Adrenal gland (tissue), 9 donors: ENCODE measurements at regions not wholly inside any gene's neighbourhood (a gene's known extent, or its start where the extent isn't known, plus 50 kb on each side); places are given as distances from the start of the nearest gene placed in this dataset.
A peak's percentile ranks its signal among the peaks of the same experiment; 100 is the strongest.

Source experiments
- DNase-seq, 7 donors: peaks; one replicate each; pipeline ENCODE4 v3.0.0-alpha.2; 2019 to 2020
- H3K27ac ChIP-seq, 5 donors: fragments of 200-600 bp; sonication (generic) in 4 of 5; 1 replicate in 3 of 5; 2 replicates in 2 of 5; pipeline versions ENCODE4 v1.5.1 to v1.8.0; 2016 to 2020; ENCODE audit warnings: mild to moderate bottlenecking in 1 of 5
- H3K27me3 ChIP-seq: fragments of 200-600 bp; 2 replicates; pipeline ENCODE4 v1.8.0; 2021
- H3K36me3 ChIP-seq, 2 donors: fragments of 200-600 bp; replicated peaks in 1 of 2; 1 replicate in 1 of 2; 2 replicates in 1 of 2; pipeline versions ENCODE4 v1.5.1 to v1.8.0; 2018 to 2022
- H3K4me1 ChIP-seq, 2 donors: fragments of 200-600 bp; replicated peaks in 1 of 2; 1 replicate in 1 of 2; 2 replicates in 1 of 2; pipeline versions ENCODE4 v1.5.1 to v1.8.0; 2018 to 2021
- H3K4me3 ChIP-seq, 4 donors: fragments of 200-600 bp; sonication (generic) in 3 of 4; one replicate each; pipeline ENCODE4 v1.5.1; 2016 to 2018
- H3K9me3 ChIP-seq, 3 donors: fragments of 200-600 bp; sonication (generic) in 1 of 3; replicated peaks in 1 of 3; 1 replicate in 2 of 3; 2 replicates in 1 of 3; pipeline versions ENCODE4 v1.5.1 to v1.8.0; 2016 to 2021
- POLR2A ChIP-seq, 2 donors: fragments of 450-650 bp; IDR thresholded peaks; one replicate each; pipeline ENCODE4 v1.6.1; 2017; ENCODE audit warnings: antibody characterized with exemption in 2 of 2, mild to moderate bottlenecking in 2 of 2, moderate library complexity in 1 of 2
- WGBS, 4 donors: extraction: QIAGEN DNeasy Blood & Tissue Kit in 2 of 4; methylation state at CpG; one replicate each; pipeline versions ENCODE4 v1.1.5 to v1.1.7; 2013 to 2017; 5-methylcytosine and 5-hydroxymethylcytosine counted together
- intact Hi-C, 2 donors: fragments of 100-400 bp; cut with DNase I; formaldehyde crosslinking; loops; one replicate each; pipeline versions ENCODE4 v1.14.1 to v1.15.0; 2022 to 2023
- TF ChIP-seq, protein P1 (sequence below), 6 experiments: fragments of 450-650 bp in 4 of 6; fragments of 200-600 bp in 2 of 6; sonication (generic) in 1 of 6; IDR thresholded peaks; 1 replicate in 5 of 6; 2 replicates in 1 of 6; pipeline versions ENCODE4 v1.5.1 to v1.8.0; 2016 to 2021; ENCODE audit warnings: antibody characterized with exemption in 6 of 6, mild to moderate bottlenecking in 2 of 6, moderate library complexity in 1 of 6
- donor health status: healthy with polysubstance abuse.
- donor health status: Bipolar disorder and iron deficiency.
- donor health status: DM: yes; HTN: yes; CAD: no.
- donor health status: DM: no; HTN: no; CAD: no.
- donor health status: DM: no; HTN: no; CAD: no.

- no peak for DNase-seq
- WGBS, 4 donors = 77 to 83% (median 79%) methylated on average over 2 of the region's 2 CpGs
- Histone ChIP-seq H3K27me3 (no peaks in the 10 kb centered on the region), H3K27ac (no peak overlapping the region), H3K9me3 (no peaks in the 10 kb centered on the region), H3K4me1 (no peaks in the 10 kb centered on the region), H3K36me3 (no peaks in the 10 kb centered on the region), H3K4me3 (no peak overlapping the region)
- intact Hi-C loops = no loop called here
- TF ChIP-seq, protein P1, sequence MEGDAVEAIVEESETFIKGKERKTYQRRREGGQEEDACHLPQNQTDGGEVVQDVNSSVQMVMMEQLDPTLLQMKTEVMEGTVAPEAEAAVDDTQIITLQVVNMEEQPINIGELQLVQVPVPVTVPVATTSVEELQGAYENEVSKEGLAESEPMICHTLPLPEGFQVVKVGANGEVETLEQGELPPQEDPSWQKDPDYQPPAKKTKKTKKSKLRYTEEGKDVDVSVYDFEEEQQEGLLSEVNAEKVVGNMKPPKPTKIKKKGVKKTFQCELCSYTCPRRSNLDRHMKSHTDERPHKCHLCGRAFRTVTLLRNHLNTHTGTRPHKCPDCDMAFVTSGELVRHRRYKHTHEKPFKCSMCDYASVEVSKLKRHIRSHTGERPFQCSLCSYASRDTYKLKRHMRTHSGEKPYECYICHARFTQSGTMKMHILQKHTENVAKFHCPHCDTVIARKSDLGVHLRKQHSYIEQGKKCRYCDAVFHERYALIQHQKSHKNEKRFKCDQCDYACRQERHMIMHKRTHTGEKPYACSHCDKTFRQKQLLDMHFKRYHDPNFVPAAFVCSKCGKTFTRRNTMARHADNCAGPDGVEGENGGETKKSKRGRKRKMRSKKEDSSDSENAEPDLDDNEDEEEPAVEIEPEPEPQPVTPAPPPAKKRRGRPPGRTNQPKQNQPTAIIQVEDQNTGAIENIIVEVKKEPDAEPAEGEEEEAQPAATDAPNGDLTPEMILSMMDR (IDR thresholded peaks at IDR 0.05) = no peak
- TF ChIP-seq POLR2A (IDR thresholded peaks at IDR 0.05) = no peak
Observed at GRCh38 chr7:155981703-155982102, 169.4 kb upstream of the SHH start.

GRCh38 chr7:155980841-155981240 is 168.6 kb upstream of the SHH start:
- Histone ChIP-seq H3K4me3 (no peak overlapping the region), H3K4me1 (no peaks in the 10 kb centered on the region), H3K27ac (no peak overlapping the region), H3K9me3 (no peaks in the 10 kb centered on the region), H3K36me3 (no peaks in the 10 kb centered on the region), H3K27me3 (no peaks in the 10 kb centered on the region)
- 81 to 90% (median 89%) methylated on average over 10 of the region's 10 CpGs for WGBS, 4 donors
- peak in 4 of 7 donors; percentile 2 to 35 (median 4) for DNase-seq
- intact Hi-C loops = no loop called here
- TF ChIP-seq, protein P1 (IDR thresholded peaks at IDR 0.05) = no peak
- no peak for TF ChIP-seq POLR2A (IDR thresholded peaks at IDR 0.05)

DNA sequence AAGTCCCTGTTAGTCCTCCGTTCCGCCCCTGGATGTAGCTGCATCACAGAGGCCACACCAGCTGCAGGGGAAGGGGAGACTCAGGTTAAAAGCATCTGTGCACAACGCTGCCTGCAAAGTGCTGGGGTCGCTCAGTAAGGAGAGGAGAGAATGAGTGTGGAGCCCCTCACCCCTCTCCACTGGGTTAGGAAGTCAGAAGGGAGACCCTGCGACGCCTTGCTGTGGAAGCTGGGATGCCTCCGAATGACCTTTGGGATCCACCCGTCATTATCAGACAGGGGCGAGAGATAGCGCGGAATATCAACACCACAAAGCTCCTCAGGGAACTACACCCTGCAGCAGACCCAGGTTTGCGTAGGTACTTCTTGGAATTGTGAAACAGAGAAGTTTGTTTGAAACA is 167.7 kb upstream of the SHH start:
- intact Hi-C loops = no loop called here
- Histone ChIP-seq H3K27me3 (no peaks in the 10 kb centered on the region), H3K4me1 (no peaks in the 10 kb centered on the region), H3K4me3 (no peak overlapping the region), H3K27ac (no peak overlapping the region), H3K9me3 (no peaks in the 10 kb centered on the region), H3K36me3 (no peaks in the 10 kb centered on the region)
- DNase-seq = peak in 2 of 7 donors; percentile 7 to 30
- TF ChIP-seq, protein P1 (IDR thresholded peaks at IDR 0.05) = no peak
- 83 to 91% (median 85%) methylated on average over 12 of the region's 12 CpGs for WGBS, 4 donors

GRCh38 chr7:155979566-155979965 is 167.3 kb upstream of the SHH start:
- Histone ChIP-seq H3K36me3 (no peaks in the 10 kb centered on the region), H3K9me3 (no peaks in the 10 kb centered on the region), H3K4me1 (no peaks in the 10 kb centered on the region), H3K27ac (no peak overlapping the region), H3K4me3 (no peak overlapping the region), H3K27me3 (no peaks in the 10 kb centered on the region)
- intact Hi-C loops = no loop called here
- TF ChIP-seq, protein P1 (IDR thresholded peaks at IDR 0.05) = no peak
- TF ChIP-seq POLR2A (IDR thresholded peaks at IDR 0.05) = no peak
- DNase-seq = peak in 2 of 7 donors; percentile 5 to 17
- 76 to 85% (median 82%) methylated on average over 4 of the region's 4 CpGs for WGBS, 4 donors
